HCT116 (cell line): ENCODE measurements at regions not wholly inside any gene's neighbourhood (a gene's known extent, or its start where the extent isn't known, plus 50 kb on each side); places are given as distances from the start of the nearest gene placed in this dataset.

Source experiments
- ATAC-seq: fragments of 200-7000 bp; cut with Tn5 transposase; 2 replicates; pipeline ENCODE4 v1.9.1; 2020; ENCODE audit warnings: mild to moderate bottlenecking, moderate library complexity
- BruUV-seq: library from RNA; stranded (reverse); fragments of 400-500 nt; replicated peaks from 2 replicates; lab custom pipeline; 2021; lab: Mats Ljungman, UMichigan
- CTCF ChIA-PET: fragments of 300-600 bp; sonication (Branson Sonifier 250); formaldehyde crosslinking; loops from one replicate; lab custom pipeline; 2021; ENCODE audit warnings: antibody characterized with exemption; lab: Charles Lee
- POLR2A ChIA-PET: fragments of 300-600, 350-600 bp; sonication (Branson Sonifier 250); formaldehyde crosslinking; loops from one replicate; lab custom pipeline; 2021; ENCODE audit warnings: antibody characterized with exemption; lab: Charles Lee
- RAD21 ChIA-PET, 2 experiments: fragments of 300-600 bp; sonication (Branson Sonifier 250); formaldehyde crosslinking; loops; one replicate each; lab custom pipeline; 2023; ENCODE audit warnings: low total read pairs in 2 of 2; ENCODE audit not compliant: uncharacterized antibody in 2 of 2, unreplicated experiment in 2 of 2, low non-redundant PET in 1 of 2; lab: Charles Lee
- DNase-seq: peaks from one replicate; pipeline ENCODE4 v3.0.0-alpha.2; 2010; ENCODE audit warnings: low read depth, low spot score
- H2AFZ ChIP-seq: fragments of 200-600 bp; shearing (Covaris generic), sonication (generic); 2 replicates; pipeline ENCODE4 v1.6.1; 2017; ENCODE audit warnings: low read depth, mixed run types, mixed read lengths, antibody characterized with exemption, low read length; ENCODE audit not compliant: poor library complexity, severe bottlenecking
- H3K27ac ChIP-seq: 2 replicates; pipeline ENCODE4 v1.5.1; 2012; ENCODE audit warnings: low read depth, low read length
- H3K27me3 ChIP-seq: fragments of 200-600 bp; sonication (generic); 2 replicates; pipeline ENCODE4 v1.6.1; 2016; ENCODE audit warnings: mixed run types, low read length, mixed read lengths; ENCODE audit not compliant: insufficient read depth
- H3K36me3 ChIP-seq, 2 experiments: fragments of 200-500 bp in 1 of 2; fragments of 200-600 bp in 1 of 2; sonication (Bioruptor generic) in 1 of 2; sonication (generic) in 1 of 2; 2 replicates each; pipeline versions ENCODE4 v1.5.1 to v1.6.1; 2014 to 2016; ENCODE audit warnings: low read length in 2 of 2, inconsistent platforms in 1 of 2, mixed read lengths in 1 of 2, mixed run types in 1 of 2; ENCODE audit not compliant: insufficient read depth in 2 of 2, control insufficient read depth in 1 of 2
- H3K4me1 ChIP-seq, 2 experiments: fragments of 200-600 bp in 1 of 2; sonication (generic) in 1 of 2; 2 replicates each; pipeline versions ENCODE4 v1.5.1 to v1.6.1; 2012 to 2017; ENCODE audit warnings: low read length in 2 of 2, inconsistent platforms in 1 of 2, mild to moderate bottlenecking in 1 of 2, mixed read lengths in 1 of 2, mixed run types in 1 of 2, moderate library complexity in 1 of 2; ENCODE audit not compliant: insufficient read depth in 2 of 2, control insufficient read depth in 1 of 2
- H3K4me2 ChIP-seq: fragments of 200-600 bp; sonication (generic); 2 replicates; pipeline ENCODE4 v1.6.1; 2017; ENCODE audit warnings: mixed run types, low read length, mixed read lengths
- H3K4me3 ChIP-seq, 2 experiments: fragments of 200-600 bp in 1 of 2; sonication (generic) in 1 of 2; replicated peaks in 1 of 2; 2 replicates each; pipeline ENCODE4 v1.5.1; 2011 to 2016; ENCODE audit warnings: low read length in 2 of 2, control low read depth in 1 of 2, low read depth in 1 of 2, mild to moderate bottlenecking in 1 of 2, mixed read lengths in 1 of 2, mixed run types in 1 of 2
- H3K79me2 ChIP-seq: fragments of 200-600 bp; sonication (generic); 2 replicates; pipeline ENCODE4 v1.6.1; 2017; ENCODE audit warnings: mild to moderate bottlenecking, mixed run types, low read length, moderate library complexity, mixed read lengths; ENCODE audit not compliant: insufficient read depth
- H3K9ac ChIP-seq: fragments of 200-600 bp; sonication (generic); 2 replicates; pipeline ENCODE4 v1.6.1; 2016; ENCODE audit warnings: low read length, mixed read lengths
- H3K9me2 ChIP-seq: fragments of 200-600 bp; sonication (generic), shearing (Covaris generic); 2 replicates; pipeline ENCODE4 v1.6.1; 2017; ENCODE audit warnings: mixed run types, mild to moderate bottlenecking, moderate library complexity; ENCODE audit not compliant: insufficient read depth
- H3K9me3 ChIP-seq, 2 experiments: fragments of 200-500 bp in 1 of 2; fragments of 200-600 bp in 1 of 2; sonication (Bioruptor generic) in 1 of 2; sonication (generic) in 1 of 2; 2 replicates each; pipeline ENCODE4 v1.6.1; 2014 to 2017; ENCODE audit warnings: low read length in 2 of 2, mixed read lengths in 2 of 2, inconsistent platforms in 1 of 2, low read depth in 1 of 2, mild to moderate bottlenecking in 1 of 2, mixed run types in 1 of 2, moderate library complexity in 1 of 2; ENCODE audit not compliant: control insufficient read depth in 1 of 2, insufficient read depth in 1 of 2
- H4K20me1 ChIP-seq: fragments of 200-600 bp; sonication (generic), shearing (Covaris generic); 2 replicates; pipeline ENCODE4 v1.6.1; 2017; ENCODE audit warnings: mixed run types, mild to moderate bottlenecking, moderate library complexity; ENCODE audit not compliant: insufficient read depth
- ATF3 ChIP-seq: IDR thresholded peaks from 2 replicates; pipeline ENCODE4 v1.6.1; 2012
- ELF1 ChIP-seq: IDR thresholded peaks from 2 replicates; pipeline ENCODE4 v1.6.1; 2012; ENCODE audit warnings: low read depth, borderline replicate concordance
- EZH2phosphoT487 ChIP-seq: fragments of 200-600 bp; IDR thresholded peaks from 2 replicates; pipeline ENCODE4 v1.6.1; 2018; ENCODE audit warnings: antibody characterized with exemption, borderline replicate concordance
- JUND ChIP-seq: IDR thresholded peaks from 2 replicates; pipeline ENCODE4 v1.6.1; 2012
- SIN3A ChIP-seq: IDR thresholded peaks from 2 replicates; pipeline ENCODE4 v1.6.1; 2012; ENCODE audit warnings: low read depth
- ZBTB33 ChIP-seq: IDR thresholded peaks from 2 replicates; pipeline ENCODE4 v1.6.1; 2011; ENCODE audit warnings: mild to moderate bottlenecking, low read length, moderate library complexity; ENCODE audit not compliant: insufficient replicate concordance; ENCODE audit errors: extremely low read depth
- ZNF274 ChIP-seq: fragments of 200-500 bp; sonication (Bioruptor generic); IDR thresholded peaks from 2 replicates; pipeline ENCODE4 v1.6.1; 2014; ENCODE audit warnings: mild to moderate bottlenecking, low read depth, low read length, inconsistent platforms
- intact Hi-C: fragments of 100-400 bp; cut with micrococcal nuclease; formaldehyde crosslinking; loops from 2 replicates; pipeline ENCODE4 v1.10.0; 2022

GRCh38 chr5:10826971-10827370 is 65.9 kb upstream of the DAP start:
- H4K20me1 ChIP-seq: no peaks in the 10 kb centered on the region
- H3K9ac ChIP-seq: no peak overlapping the region
- CTCF ChIA-PET: interaction anchor here (1.3 to 1.5 kb wide), 2 partner anchors 9 to 161 kb away, joined by 4 read pairs; no protein-coding TSS in a partner anchor
- no peaks in the 10 kb centered on the region for H3K79me2 ChIP-seq
- intact Hi-C loops: no loop called here
- H3K9me3 ChIP-seq: no peaks in the 10 kb centered on the region
- TF ChIP-seq ATF3 (no peak), JUND (no peak), ELF1 (no peak), ZNF274 (no peak), ZBTB33 (no peak), EZH2phosphoT487 (no peak), SIN3A (no peak)
- no peaks in the 10 kb centered on the region for H3K9me2 ChIP-seq
- POLR2A ChIA-PET: no interaction called here
- no peak for DNase-seq
- no peak overlapping the region for H2AFZ ChIP-seq
- no TSS peak for BruUV-seq
- peaks cover 12% of the 10 kb centered on the region; the same call in 1 of the 2 replicates for H3K27me3 ChIP-seq
- no peak for ATAC-seq
- no peak overlapping the region for H3K4me3 ChIP-seq
- H3K36me3 ChIP-seq: no peaks in the 10 kb centered on the region
- H3K4me1 ChIP-seq: no peaks in the 10 kb centered on the region
- no peak overlapping the region for H3K4me2 ChIP-seq
- no peak overlapping the region for H3K27ac ChIP-seq
- RAD21 ChIA-PET: no interaction called here
